Amniotic epithelial cell (primary cell): ENCODE measurements at regions not wholly inside any gene's neighbourhood (a gene's known extent, or its start where the extent isn't known, plus 50 kb on each side); places are given as distances from the start of the nearest gene placed in this dataset.

Source experiments
- DNase-seq: peaks from one replicate; pipeline ENCODE4 v3.0.0-alpha.2; 2010; ENCODE audit warnings: low read depth

GRCh38 chr3:150216866-150217600 is 191.1 kb upstream of the TSC22D2 start:
- no peak for DNase-seq

DNA sequence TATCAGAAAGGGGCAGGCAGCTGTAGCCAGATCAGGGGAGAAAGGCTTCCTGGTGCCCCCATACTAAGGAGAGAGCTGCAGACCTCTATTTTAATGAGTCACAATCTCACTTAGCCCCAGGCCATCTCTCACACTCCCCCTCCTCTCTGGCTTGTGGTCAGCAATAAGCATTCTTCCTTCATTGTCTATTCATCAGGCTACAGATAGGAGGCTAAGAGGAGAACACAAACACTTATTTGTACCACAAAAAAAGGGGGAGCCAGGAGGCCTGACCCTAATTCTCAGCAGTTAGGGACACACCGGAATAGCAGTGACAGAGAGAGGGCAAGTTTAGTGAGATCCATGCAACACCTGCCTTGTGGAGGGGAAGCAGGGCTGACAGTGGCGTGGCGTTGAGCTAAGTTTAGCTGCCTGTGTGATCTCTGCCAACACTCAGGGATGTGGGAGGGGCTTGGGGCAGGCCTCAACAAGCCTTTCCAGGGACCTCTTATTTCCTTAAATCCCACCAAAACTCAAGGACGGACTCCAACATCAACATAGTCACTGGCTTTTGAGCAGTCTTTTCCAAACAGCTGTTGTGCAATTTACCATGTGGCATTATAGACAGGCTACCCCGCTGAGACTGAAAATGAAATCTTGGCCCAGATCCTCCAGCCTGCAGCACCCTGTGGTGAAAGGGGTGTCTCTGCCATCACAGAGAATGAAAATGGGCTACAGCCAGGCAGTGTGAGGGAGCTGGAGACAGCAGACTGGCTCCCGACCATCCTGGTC is 191.9 kb upstream of the TSC22D2 start:
- peak; percentile 66 for DNase-seq

DNA sequence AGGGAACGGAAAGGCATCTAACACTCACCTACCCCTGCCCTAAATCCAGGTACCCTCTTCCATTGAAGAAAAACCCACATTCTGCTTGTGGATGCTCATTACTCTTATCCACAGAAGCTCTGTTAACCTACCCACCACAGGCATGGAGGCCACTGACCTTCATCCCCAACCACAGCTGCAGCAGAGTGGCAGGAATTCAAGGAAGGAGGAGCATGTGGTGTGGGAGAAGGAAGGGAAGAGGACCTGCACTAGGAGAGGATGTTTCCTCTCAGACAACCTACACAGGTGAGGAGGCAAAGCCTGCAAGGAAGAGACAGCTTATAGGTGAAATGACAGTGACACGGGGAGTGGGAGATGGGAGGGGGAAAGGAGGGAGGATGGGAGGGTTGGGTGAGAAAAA is 192.5 kb upstream of the TSC22D2 start:
- DNase-seq = peak; percentile 67

- DNase-seq = no peak
Measured at GRCh38 chr3:150213577-150213976, 194.5 kb upstream of the TSC22D2 start.

GRCh38 chr3:150210461-150211110 is 197.5 kb upstream of the TSC22D2 start:
- no peak for DNase-seq

GRCh38 chr3:150203273-150203672 is 204.8 kb upstream of the TSC22D2 start:
- peak; percentile 8 for DNase-seq

DNA sequence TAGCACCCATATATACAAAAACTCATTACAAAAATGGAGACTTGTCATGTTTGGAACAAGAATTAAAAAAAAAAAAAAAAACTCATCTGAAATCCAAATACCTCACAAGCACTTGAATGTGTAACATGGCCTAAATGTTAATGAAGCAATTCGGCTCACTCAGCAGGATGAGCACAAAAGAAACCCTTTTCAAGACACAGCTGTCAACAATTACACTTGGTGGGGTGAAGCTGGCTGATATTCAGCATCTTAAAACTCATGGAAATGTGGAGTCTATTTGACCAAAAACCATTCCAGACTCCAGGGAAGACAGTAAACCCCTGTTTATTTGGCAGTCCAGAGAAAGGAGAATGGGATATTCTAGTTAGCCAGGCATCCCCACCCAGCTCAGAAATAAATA is 205.4 kb upstream of the TSC22D2 start:
- DNase-seq = no peak

DNA sequence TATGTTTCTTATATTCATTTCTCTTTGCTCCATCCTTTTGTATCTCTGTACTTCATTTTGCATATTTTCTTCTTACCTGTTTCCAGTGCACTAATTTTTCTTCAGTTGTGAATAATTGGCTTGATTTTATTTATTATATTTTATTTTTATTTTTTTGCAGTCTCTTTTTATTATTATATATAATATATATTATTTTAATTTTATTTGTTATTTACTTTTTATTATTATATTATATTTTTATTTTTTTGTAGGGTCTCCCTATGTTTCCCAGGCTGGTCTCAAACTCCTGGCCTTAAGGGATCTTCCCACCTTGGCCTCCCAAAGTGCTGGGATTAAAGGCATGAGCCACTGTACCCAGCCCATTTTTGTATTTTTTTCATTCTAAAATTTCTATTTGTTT is 213.1 kb upstream of the TSC22D2 start:
- DNase-seq = no peak

GRCh38 chr3:150194513-150194912 is 213.6 kb upstream of the TSC22D2 start:
- no peak for DNase-seq

DNA sequence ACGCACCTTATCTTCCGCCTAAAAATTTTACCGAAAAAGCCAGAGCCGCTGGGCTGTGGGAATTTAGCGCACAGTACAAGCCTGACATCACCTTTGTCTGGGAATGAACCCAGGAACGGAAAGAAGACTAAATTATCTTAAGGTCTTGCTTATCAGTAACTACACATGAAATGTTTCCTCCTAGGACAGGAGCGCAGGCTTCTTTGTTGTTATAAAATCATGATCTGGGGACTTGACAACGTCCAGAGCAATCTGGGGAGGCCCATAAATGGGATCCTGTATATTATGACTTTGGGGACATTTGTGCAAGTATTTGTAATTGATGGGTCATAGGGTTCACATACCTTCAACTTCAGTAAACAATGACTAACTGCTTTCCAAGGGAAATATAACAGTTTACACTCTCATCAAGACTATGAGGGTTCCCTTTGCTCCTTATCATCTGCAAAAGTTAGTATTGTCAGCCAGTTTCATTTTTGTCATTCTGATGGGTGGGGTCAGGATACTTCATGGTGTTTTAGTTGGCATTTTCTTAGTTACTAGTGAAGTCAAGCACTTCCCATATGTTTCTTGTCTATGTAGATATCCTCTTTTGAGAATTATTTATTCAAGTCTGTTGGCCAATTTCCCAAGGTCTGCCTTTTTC is 213.9 kb upstream of the PFN2 start:
- DNase-seq = no peak

- peak; percentile 72 for DNase-seq
Measured at GRCh38 chr3:150183678-150184425, 213.2 kb upstream of the PFN2 start.

DNA sequence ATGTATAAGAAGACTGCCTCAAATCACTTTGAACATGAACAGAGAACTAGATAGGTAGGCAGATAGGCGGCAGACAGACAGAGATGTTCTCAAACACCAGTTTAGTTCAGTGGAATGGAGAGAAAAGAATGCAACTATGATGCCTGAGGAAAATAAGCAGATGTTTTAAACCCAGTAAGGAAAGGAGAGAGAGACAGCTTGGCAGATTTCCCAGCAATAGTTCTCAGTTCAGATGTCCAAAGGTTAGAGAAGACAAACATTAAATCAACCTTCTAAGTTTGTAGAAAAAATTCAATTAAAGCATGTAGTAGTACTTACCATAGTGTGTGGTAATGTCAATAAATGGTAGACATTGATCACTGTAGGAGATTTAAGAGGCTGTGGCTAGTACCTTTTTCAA is 209.6 kb upstream of the PFN2 start:
- peak; percentile 79 for DNase-seq

- no peak for DNase-seq
Measured at GRCh38 chr3:150179330-150179729, 208.6 kb upstream of the PFN2 start.

DNA sequence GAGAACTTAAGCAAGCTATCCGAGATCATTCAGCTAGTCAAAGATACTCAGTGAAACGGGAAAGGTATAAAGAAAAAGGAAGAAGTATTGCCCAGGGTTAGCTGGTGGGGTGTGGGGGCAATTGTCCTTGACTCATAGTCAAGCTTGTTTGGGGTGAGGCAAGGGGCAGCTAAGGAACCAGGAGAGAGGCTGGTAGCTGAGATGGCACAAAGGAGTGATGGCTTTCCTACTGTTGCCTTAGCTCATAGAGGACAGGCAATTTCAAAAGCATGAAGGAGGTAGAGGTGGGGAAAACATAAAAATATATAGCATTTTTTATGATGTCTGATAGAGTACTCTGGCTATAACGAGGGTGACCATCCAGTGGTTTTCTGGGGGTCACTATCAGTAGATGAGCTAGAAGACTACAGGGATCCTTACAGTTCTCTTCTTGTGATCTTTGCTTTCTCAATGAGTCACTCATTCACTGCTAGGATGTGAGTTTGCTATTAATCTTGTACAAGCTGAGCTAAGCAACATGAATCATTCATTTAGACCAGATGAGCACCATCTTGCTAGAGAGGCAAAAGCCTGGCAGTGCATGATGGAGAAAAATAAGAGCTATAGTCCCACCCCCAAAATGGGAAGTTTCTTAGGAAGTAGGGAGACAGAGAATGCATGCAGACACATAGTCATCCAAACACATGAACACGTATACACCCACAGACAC is 207.1 kb upstream of the PFN2 start:
- DNase-seq = peak; percentile 60

GRCh38 chr3:150174179-150174578 is 203.5 kb upstream of the PFN2 start:
- DNase-seq = no peak

GRCh38 chr3:150172356-150172755 is 201.7 kb upstream of the PFN2 start:
- DNase-seq = no peak

GRCh38 chr3:150170852-150171520 is 200.3 kb upstream of the PFN2 start:
- DNase-seq = no peak

GRCh38 chr3:150169330-150169940 is 198.7 kb upstream of the PFN2 start:
- DNase-seq = no peak

DNA sequence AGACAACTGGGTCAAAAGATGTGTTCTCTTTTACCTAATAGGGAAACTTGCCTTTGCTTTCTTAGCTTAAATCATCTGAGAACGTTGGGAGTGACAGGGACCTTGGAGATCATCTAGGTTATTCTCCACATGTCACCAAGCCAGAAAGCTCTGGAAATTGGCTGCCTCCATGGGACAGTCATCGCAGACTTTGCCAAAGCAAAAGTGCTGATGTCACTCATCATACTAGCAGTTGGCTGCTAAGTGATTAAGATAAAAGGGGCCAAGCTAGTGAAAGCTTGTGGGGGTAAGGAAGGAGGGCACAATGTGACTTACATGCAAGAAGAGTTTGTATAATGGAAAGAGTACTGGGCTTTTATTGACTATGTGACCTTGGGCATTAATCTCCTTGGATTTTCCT is 198.0 kb upstream of the PFN2 start:
- DNase-seq = no peak

DNA sequence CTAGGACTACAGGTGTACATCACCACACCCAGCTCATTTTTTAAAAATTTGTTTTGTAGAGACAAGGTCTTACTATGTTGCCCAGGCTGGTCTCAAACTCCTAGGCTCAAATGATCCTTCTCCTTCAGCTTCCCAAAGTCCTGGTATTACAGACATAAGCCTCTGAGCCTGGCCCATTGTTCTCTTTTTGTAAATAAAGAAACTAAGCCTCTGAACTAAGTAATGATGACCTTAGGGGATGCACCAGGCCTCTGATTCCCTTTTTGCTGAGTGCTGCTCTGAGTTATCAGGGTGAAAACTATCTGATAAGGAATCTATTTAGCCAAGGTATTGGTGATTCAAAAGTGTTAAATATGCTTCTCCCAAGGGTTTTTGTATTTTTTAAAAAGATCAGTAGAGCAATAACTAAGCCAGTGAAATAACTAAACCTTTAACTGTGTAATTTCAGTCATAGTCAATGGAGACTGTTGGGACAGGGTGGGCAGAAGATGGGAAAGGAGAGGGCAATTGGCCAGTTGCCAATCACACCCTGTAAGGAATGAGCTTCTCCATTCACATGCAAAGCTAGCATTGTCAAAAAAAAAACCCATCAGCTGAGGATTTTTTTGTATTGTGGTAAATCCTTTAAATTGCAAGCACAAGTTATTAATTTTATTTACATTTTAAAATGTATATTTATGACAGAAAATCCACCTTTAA is 194.8 kb upstream of the PFN2 start:
- DNase-seq = no peak
